ENCODE measurements at regions not wholly inside any gene's neighbourhood (a gene's known extent, or its start where the extent isn't known, plus 50 kb on each side); places are given as distances from the start of the nearest gene placed in this dataset.

DNA sequence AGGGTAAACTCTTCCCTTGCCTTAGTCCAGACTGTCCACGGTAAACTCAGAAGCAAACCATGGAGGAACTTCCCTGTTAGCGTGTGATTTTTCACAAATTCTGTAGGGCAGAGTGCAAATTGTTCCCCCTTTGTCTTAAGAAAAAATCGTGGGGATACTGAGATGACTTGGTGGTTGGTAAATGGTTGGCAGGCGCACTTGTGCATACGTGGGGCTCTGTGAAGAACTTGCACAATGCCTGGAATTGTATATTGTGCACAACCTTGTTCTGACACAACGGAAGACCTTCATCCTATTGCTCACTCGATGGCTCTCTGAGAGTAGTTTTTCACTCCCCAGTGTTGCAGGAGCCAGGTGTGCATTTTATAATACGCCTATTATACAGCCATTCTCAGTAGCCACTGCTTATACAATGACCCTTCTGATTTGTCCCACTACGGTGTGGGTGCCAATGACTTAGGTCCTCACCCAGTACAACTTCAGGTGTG is 150.0 kb downstream of the SPRY1 start:
- Histone ChIP-seq H3K9me2 (no peaks in the 10 kb centered on the region), H2AFZ (ENCODE audit: low read depth) (no peak overlapping the region), H3K4me1 (ENCODE audit: control insufficient read depth in 1 of 2, insufficient read depth in 2 of 2, low read depth in 1 of 2, low read length in 1 of 2) (no peaks in the 10 kb centered on the region), H4K20me1 (ENCODE audit: insufficient read depth) (no peaks in the 10 kb centered on the region), H3K9ac (no peak overlapping the region), H3K36me3 (replicated peaks in 1 of 2; ENCODE audit: control insufficient read depth in 1 of 2, insufficient read depth in 2 of 2, low read length in 1 of 2) (no peaks in the 10 kb centered on the region), H3K79me2 (ENCODE audit: insufficient read depth) (no peaks in the 10 kb centered on the region), H3F3A (replicated peaks; ENCODE audit: insufficient read depth) (no peaks in the 10 kb centered on the region), H3K4me3 (ENCODE audit: low read depth in 2 of 2, low read length in 1 of 2) (no peak overlapping the region), H3K9me3 (no peaks in the 10 kb centered on the region), H3K27me3 (ENCODE audit: insufficient read depth) (no peaks in the 10 kb centered on the region), H3K27ac (ENCODE audit: low read depth in 2 of 2, low read length in 1 of 2) (no peak overlapping the region), H3K4me2 (no peak overlapping the region)
- no peak for DNase-seq
- WGBS (ENCODE audit: low lambda C conversion rate) = 78% methylated on average over 9 of the region's 9 CpGs
- CTCF ChIA-PET = no interaction called here
- TF ChIP-seq RFX5 (IDR thresholded peaks at IDR 0.05; ENCODE audit: low read length) (no peak), TEAD4 (IDR thresholded peaks at IDR 0.05; ENCODE audit: borderline replicate concordance, insufficient read depth) (no peak), NRF1 (IDR thresholded peaks at IDR 0.05; ENCODE audit: low read depth, low read length) (no peak)
- TF ChIP-seq, protein P1, sequence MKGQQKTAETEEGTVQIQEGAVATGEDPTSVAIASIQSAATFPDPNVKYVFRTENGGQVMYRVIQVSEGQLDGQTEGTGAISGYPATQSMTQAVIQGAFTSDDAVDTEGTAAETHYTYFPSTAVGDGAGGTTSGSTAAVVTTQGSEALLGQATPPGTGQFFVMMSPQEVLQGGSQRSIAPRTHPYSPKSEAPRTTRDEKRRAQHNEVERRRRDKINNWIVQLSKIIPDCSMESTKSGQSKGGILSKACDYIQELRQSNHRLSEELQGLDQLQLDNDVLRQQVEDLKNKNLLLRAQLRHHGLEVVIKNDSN (IDR thresholded peaks at IDR 0.05; ENCODE audit: borderline replicate concordance, low read depth) = no peak
- POLR2A ChIA-PET = no interaction called here

DNA sequence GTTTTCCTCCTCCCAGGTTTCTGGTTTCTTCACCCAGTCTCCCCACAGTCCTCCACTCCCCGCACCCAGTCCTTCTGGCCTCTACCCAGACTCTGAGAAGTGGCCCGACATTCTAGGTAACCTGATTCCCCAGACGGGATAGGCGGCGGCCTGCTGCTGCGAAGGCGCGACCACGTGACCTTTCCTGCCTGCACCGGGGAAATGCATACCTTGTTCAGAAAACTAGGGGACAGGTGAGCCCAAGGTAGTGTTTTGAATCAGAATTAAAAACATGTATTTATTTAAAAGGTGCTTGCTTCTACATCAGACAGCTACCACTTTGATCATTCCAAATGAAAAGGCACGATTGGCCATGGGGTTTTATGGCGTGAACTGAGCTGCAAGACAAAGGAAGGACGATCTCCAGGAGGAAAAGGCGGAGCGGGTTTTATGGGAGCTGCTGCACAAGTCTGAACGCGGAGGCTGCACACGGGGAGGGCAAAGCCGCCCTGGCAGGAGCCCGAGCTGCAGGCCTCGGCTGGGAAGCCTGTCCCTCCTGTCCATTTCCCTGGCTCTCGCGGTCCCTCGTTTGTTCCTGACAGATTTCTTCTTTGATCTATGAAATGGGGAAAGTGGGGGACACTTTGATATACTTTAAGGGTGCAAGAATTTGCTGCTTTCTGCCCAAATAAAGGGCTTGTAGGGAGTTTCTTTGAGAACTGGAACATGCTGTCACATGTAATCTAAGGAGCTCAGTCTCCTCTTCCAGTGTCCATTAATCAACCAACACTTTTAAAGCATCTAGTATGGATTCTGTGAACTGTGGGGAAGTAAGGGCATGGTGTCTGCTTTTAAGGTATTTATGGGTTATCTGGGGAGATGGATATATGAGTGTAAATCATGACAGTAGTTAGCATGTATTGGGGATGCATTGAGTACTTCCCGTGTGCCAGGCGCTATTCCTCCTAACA is 150.9 kb downstream of the SPRY1 start:
- ChIA-PET CTCF (interaction anchor here (0.8 kb wide), 1 partner anchor 969 kb away, joined by 3 read pairs; no protein-coding TSS in a partner anchor), POLR2A (no interaction called here)
- Histone ChIP-seq H3K79me2 (ENCODE audit: insufficient read depth) (no peaks in the 10 kb centered on the region), H3K4me2 (no peak overlapping the region), H4K20me1 (ENCODE audit: insufficient read depth) (no peaks in the 10 kb centered on the region), H3K9me3 (no peaks in the 10 kb centered on the region), H3K9me2 (no peaks in the 10 kb centered on the region), H3K4me3 (ENCODE audit: low read depth in 2 of 2, low read length in 1 of 2) (no peak overlapping the region), H3K36me3 (replicated peaks in 1 of 2; ENCODE audit: control insufficient read depth in 1 of 2, insufficient read depth in 2 of 2, low read length in 1 of 2) (no peaks in the 10 kb centered on the region), H2AFZ (ENCODE audit: low read depth) (no peak overlapping the region), H3K4me1 (ENCODE audit: control insufficient read depth in 1 of 2, insufficient read depth in 2 of 2, low read depth in 1 of 2, low read length in 1 of 2) (no peaks in the 10 kb centered on the region), H3F3A (replicated peaks; ENCODE audit: insufficient read depth) (no peaks in the 10 kb centered on the region), H3K9ac (no peak overlapping the region), H3K27me3 (ENCODE audit: insufficient read depth) (no peaks in the 10 kb centered on the region), H3K27ac (ENCODE audit: low read depth in 2 of 2, low read length in 1 of 2) (no peak overlapping the region)
- DNase-seq = no peak
- TF ChIP-seq FOXJ3 (CRISPR knock-in tag; IDR thresholded peaks at IDR 0.05) = no peak
- no peak for TF ChIP-seq RAD21 (IDR thresholded peaks at IDR 0.05; ENCODE audit: low read length)
- TF ChIP-seq, protein P2, sequence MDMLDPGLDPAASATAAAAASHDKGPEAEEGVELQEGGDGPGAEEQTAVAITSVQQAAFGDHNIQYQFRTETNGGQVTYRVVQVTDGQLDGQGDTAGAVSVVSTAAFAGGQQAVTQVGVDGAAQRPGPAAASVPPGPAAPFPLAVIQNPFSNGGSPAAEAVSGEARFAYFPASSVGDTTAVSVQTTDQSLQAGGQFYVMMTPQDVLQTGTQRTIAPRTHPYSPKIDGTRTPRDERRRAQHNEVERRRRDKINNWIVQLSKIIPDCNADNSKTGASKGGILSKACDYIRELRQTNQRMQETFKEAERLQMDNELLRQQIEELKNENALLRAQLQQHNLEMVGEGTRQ (IDR thresholded peaks at IDR 0.05; ENCODE audit: borderline replicate concordance, low read depth, low read length) = no peak
- TF ChIP-seq, protein P3, sequence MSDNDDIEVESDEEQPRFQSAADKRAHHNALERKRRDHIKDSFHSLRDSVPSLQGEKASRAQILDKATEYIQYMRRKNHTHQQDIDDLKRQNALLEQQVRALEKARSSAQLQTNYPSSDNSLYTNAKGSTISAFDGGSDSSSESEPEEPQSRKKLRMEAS (IDR thresholded peaks at IDR 0.05; ENCODE audit: low read depth) = no peak
- no peak for TF ChIP-seq JUND (IDR thresholded peaks at IDR 0.05)
- no peak for TF ChIP-seq ELF1 (IDR thresholded peaks at IDR 0.05)
- TF ChIP-seq RFX5 (IDR thresholded peaks at IDR 0.05; ENCODE audit: low read length) = no peak
- TF ChIP-seq, protein P4, sequence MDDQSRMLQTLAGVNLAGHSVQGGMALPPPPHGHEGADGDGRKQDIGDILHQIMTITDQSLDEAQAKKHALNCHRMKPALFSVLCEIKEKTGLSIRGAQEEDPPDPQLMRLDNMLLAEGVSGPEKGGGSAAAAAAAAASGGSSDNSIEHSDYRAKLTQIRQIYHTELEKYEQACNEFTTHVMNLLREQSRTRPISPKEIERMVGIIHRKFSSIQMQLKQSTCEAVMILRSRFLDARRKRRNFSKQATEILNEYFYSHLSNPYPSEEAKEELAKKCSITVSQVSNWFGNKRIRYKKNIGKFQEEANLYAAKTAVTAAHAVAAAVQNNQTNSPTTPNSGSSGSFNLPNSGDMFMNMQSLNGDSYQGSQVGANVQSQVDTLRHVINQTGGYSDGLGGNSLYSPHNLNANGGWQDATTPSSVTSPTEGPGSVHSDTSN (IDR thresholded peaks at IDR 0.05) = no peak
- TF ChIP-seq YY1 (IDR thresholded peaks at IDR 0.05; ENCODE audit: low read depth) = no peak
- TF ChIP-seq GABPA (IDR thresholded peaks at IDR 0.05; ENCODE audit: low read depth) = no peak
- no peak for TF ChIP-seq FOXM1 (IDR thresholded peaks at IDR 0.05; ENCODE audit: low read depth)
- TF ChIP-seq NFIC (IDR thresholded peaks at IDR 0.05; ENCODE audit: borderline replicate concordance) = no peak
- TF ChIP-seq CHD2 (IDR thresholded peaks at IDR 0.05; ENCODE audit: low read length, partially characterized antibody) = no peak
- 95% methylated on average over 25 of the region's 26 CpGs for WGBS (ENCODE audit: low lambda C conversion rate)

All from SK-N-SH (cell line).